Parathyroid adenoma (tissue), 2 donors: ENCODE measurements at regions not wholly inside any gene's neighbourhood (a gene's known extent, or its start where the extent isn't known, plus 50 kb on each side); places are given as distances from the start of the nearest gene placed in this dataset.
"Not testable (repeated sequence)": the region's sequence is repeated elsewhere in the genome, so short reads cannot be mapped to it uniquely, and the experiment has no call there.

ENCODE experiments used
- H2AFZ ChIP-seq: fragments of 300-600 bp; sonication (generic); one replicate; pipeline ENCODE4 v1.7.0; 2017; ENCODE audit warnings: antibody characterized with exemption, mild to moderate bottlenecking
- H3K27ac ChIP-seq: fragments of 300-600 bp; sonication (generic); one replicate; pipeline ENCODE4 v1.7.0; 2017
- H3K27me3 ChIP-seq: fragments of 300-600 bp; sonication (generic); one replicate; pipeline ENCODE4 v1.7.0; 2017; ENCODE audit warnings: low read length; ENCODE audit not compliant: control insufficient read depth, insufficient read depth
- H3K36me3 ChIP-seq: fragments of 300-600 bp; sonication (generic); one replicate; pipeline ENCODE4 v1.7.0; 2017; ENCODE audit warnings: low read length; ENCODE audit not compliant: control insufficient read depth, insufficient read depth
- H3K4me1 ChIP-seq: fragments of 300-600 bp; sonication (generic); one replicate; pipeline ENCODE4 v1.7.0; 2017; ENCODE audit warnings: control low read depth
- H3K4me2 ChIP-seq: fragments of 300-600 bp; sonication (generic); one replicate; pipeline ENCODE4 v1.7.0; 2017; ENCODE audit warnings: low read length
- H3K4me3 ChIP-seq: fragments of 300-600 bp; sonication (generic); one replicate; pipeline ENCODE4 v1.7.0; 2017; ENCODE audit warnings: low read depth, low read length
- H3K79me2 ChIP-seq: fragments of 300-600 bp; sonication (generic); one replicate; pipeline ENCODE4 v1.7.0; 2017; ENCODE audit warnings: control low read depth
- H3K9ac ChIP-seq: fragments of 300-600 bp; sonication (generic); one replicate; pipeline ENCODE4 v1.7.0; 2017; ENCODE audit warnings: mild to moderate bottlenecking
- H3K9me3 ChIP-seq: fragments of 300-600 bp; sonication (generic); one replicate; pipeline ENCODE4 v1.7.0; 2017; ENCODE audit warnings: low read length; ENCODE audit not compliant: control insufficient read depth
- TF ChIP-seq, protein P1 (sequence below): fragments of 300-600 bp; sonication (generic); IDR thresholded peaks from one replicate; pipeline ENCODE4 v1.7.0; 2017; ENCODE audit warnings: antibody characterized with exemption, mild to moderate bottlenecking
- donor health status: primary hyperparathyroidism.

DNA sequence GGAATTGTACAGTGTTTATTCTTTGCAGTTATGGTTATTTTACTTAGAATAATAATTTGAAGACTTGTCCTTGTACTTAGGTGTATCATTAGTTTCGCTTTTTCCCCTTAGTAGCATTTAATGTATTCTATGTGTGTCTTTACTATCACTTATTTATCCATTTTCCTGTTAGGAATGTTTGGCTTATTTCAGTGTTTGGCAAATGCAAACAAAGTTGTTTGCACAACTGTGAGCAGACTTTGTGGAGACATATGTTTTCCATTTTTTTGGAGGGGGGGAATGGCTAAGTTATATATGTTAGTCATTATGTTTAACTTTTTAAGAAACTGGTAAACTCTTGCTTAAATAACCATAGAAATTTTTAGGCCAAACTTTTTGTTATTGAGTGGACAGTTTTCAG, 447.7 kb downstream of the SOX11 start:
- Histone ChIP-seq H2AFZ (no peak overlapping the region), H3K36me3 (no peaks in the 10 kb centered on the region), H3K9me3 (no peaks in the 10 kb centered on the region)

DNA sequence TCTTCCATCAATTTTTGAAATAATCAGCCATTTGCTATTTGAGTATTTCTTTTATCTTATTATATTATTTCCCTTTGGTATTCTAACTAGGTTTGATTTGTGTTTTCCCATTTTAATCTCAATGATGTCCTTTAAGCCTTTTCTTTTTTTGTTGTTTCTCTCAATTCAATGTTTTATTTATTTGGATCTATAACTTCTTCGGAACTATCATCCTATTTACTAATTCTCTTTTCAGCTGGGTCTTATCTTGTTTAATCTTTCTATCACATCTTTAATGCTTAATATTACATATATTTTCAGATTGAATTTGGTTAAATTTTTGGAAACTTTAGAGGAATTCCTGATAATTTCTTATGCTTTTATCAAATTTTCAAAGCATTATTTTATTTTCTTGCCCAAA, 448.3 kb downstream of the SOX11 start:
- no peaks in the 10 kb centered on the region for H3K27me3 ChIP-seq
- TF ChIP-seq, protein P1, sequence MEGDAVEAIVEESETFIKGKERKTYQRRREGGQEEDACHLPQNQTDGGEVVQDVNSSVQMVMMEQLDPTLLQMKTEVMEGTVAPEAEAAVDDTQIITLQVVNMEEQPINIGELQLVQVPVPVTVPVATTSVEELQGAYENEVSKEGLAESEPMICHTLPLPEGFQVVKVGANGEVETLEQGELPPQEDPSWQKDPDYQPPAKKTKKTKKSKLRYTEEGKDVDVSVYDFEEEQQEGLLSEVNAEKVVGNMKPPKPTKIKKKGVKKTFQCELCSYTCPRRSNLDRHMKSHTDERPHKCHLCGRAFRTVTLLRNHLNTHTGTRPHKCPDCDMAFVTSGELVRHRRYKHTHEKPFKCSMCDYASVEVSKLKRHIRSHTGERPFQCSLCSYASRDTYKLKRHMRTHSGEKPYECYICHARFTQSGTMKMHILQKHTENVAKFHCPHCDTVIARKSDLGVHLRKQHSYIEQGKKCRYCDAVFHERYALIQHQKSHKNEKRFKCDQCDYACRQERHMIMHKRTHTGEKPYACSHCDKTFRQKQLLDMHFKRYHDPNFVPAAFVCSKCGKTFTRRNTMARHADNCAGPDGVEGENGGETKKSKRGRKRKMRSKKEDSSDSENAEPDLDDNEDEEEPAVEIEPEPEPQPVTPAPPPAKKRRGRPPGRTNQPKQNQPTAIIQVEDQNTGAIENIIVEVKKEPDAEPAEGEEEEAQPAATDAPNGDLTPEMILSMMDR: no peak
- H3K79me2 ChIP-seq: no peaks in the 10 kb centered on the region
- H3K4me2 ChIP-seq: no peak overlapping the region
- no peak overlapping the region for H3K27ac ChIP-seq
- H3K4me3 ChIP-seq: no peak overlapping the region
- H2AFZ ChIP-seq: no peak overlapping the region
- no peak overlapping the region for H3K9ac ChIP-seq
- no peaks in the 10 kb centered on the region for H3K4me1 ChIP-seq
- no peaks in the 10 kb centered on the region for H3K36me3 ChIP-seq
- H3K9me3 ChIP-seq: no peaks in the 10 kb centered on the region

More for the DNA sequence above, 447.7 kb downstream of the SOX11 start:
- Histone ChIP-seq H3K9ac (no peak overlapping the region), H3K27me3 (no peaks in the 10 kb centered on the region), H3K4me3 (no peak overlapping the region), H3K27ac (no peak overlapping the region), H3K79me2 (no peaks in the 10 kb centered on the region), H3K4me2 (no peak overlapping the region), H3K4me1 (no peaks in the 10 kb centered on the region)
- TF ChIP-seq, protein P1: no peak

DNA sequence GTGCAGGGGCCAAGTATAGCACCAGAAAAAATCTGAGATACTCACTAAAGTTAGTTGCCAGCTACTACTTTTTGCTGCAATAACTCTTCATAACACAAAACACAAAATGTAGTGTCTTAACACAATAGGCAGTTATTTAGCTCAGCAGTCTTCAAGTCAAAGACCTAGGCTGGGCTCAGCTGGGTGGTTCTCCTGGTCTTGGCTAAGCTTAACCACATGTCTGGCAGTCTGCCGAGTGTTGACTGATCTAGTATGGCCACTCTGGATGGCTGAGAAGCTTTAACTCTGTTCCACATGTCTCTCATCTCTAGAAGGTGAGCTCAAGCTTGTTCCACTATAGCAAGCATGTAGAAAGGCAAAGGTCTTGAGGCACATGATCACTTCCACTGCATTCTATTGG, 451.6 kb downstream of the SOX11 start:
- Histone ChIP-seq H3K4me1 (no peaks in the 10 kb centered on the region), H3K27me3 (no peaks in the 10 kb centered on the region), H3K36me3 (no peaks in the 10 kb centered on the region), H2AFZ (no peak overlapping the region), H3K79me2 (no peaks in the 10 kb centered on the region), H3K9me3 (no peaks in the 10 kb centered on the region), H3K27ac (no peak overlapping the region), H3K9ac (no peak overlapping the region), H3K4me3 (no peak overlapping the region), H3K4me2 (no peak overlapping the region)
- TF ChIP-seq, protein P1: no peak

DNA sequence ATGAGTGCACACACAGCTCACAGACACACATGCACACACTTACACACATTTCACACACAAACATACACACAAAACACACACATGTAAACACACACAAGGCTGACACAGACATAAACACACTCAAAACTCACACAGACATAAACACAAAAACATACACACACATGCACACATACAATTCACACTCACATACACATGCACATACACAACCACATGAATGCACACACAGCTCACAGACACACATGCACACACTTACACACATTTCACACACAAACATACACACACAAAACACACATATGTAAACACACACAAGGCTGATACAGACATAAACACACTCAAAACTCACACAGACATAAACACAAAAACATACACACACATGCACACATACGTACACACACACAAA, 455.0 kb downstream of the SOX11 start:
- not testable (repeated sequence) for H3K9ac ChIP-seq, H3K4me2 ChIP-seq, H3K36me3 ChIP-seq, H3K79me2 ChIP-seq, H3K4me1 ChIP-seq, H3K27ac ChIP-seq, H2AFZ ChIP-seq, H3K4me3 ChIP-seq, H3K9me3 ChIP-seq, H3K27me3 ChIP-seq

DNA sequence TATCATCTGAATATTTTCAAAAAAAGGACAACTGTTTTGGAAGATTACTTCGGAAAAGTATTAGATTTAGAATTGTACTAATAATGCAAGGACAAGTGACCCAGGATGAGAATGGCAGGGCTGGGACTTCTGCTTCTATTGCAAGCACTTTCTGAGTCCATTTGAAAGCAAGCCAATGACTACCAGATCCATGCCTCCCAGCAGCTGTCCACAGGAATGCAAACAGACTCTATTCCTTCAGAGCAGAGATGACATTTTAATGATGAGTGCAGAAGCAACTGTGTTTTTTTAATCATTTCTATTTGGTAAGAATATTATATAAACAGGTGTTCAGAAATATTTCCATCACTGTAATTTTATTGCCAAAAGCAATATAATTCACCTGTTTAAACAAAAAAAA, 456.7 kb downstream of the SOX11 start:
- Histone ChIP-seq H3K36me3 (no peaks in the 10 kb centered on the region), H3K79me2 (no peaks in the 10 kb centered on the region)

More for the DNA sequence above, 456.7 kb downstream of the SOX11 start:
- no peaks in the 10 kb centered on the region for H3K4me1 ChIP-seq
- TF ChIP-seq, protein P1: no peak
- H3K4me2 ChIP-seq: no peak overlapping the region
- no peak overlapping the region for H3K4me3 ChIP-seq
- no peaks in the 10 kb centered on the region for H3K27me3 ChIP-seq
- H2AFZ ChIP-seq: no peak overlapping the region
- H3K9me3 ChIP-seq: no peaks in the 10 kb centered on the region
- no peak overlapping the region for H3K9ac ChIP-seq
- no peak overlapping the region for H3K27ac ChIP-seq
